ENCODE measurements at regions not wholly inside any gene's neighbourhood (a gene's known extent, or its start where the extent isn't known, plus 50 kb on each side); places are given as distances from the start of the nearest gene placed in this dataset.
"Not testable (repeated sequence)": the region's sequence is repeated elsewhere in the genome, so short reads cannot be mapped to it uniquely, and the experiment has no call there.

DNA sequence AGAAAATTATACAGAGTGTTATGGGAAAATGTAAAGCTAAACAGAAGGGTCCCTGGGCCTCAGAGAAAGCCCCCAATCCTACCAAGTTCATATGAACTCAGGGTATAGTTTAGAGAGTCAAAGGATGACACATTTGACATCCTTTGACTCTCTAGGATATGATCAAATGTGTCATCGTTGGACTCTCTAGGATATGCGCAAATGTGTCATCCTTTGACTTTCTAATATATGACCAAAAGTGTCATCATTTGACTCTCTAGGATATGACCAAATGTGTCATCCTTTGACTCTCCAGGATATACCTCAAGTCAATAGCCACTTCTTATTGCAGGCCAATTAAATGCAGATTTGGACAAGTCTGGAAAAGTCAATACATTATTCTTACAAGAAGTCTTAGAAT lies 204.8 kb upstream of the IGF1 start:
- Histone ChIP-seq H3K9ac (ENCODE audit: low read length) (no peak overlapping the region), H3K27me3 (replicated peaks; ENCODE audit: control insufficient read depth, insufficient read depth, low read length) (no peaks in the 10 kb centered on the region), H3K4me3 (ENCODE audit: low read length) (no peak overlapping the region), H3K4me1 (ENCODE audit: control insufficient read depth, insufficient read depth, low read length) (peaks cover 11% of the 10 kb centered on the region), H3K9me3 (ENCODE audit: control insufficient read depth, low read length) (no peaks in the 10 kb centered on the region), H3K36me3 (ENCODE audit: control insufficient read depth, insufficient read depth, low read length, severe bottlenecking) (no peaks in the 10 kb centered on the region)
- DNase-seq (ENCODE audit: low read depth) = no peak

DNA sequence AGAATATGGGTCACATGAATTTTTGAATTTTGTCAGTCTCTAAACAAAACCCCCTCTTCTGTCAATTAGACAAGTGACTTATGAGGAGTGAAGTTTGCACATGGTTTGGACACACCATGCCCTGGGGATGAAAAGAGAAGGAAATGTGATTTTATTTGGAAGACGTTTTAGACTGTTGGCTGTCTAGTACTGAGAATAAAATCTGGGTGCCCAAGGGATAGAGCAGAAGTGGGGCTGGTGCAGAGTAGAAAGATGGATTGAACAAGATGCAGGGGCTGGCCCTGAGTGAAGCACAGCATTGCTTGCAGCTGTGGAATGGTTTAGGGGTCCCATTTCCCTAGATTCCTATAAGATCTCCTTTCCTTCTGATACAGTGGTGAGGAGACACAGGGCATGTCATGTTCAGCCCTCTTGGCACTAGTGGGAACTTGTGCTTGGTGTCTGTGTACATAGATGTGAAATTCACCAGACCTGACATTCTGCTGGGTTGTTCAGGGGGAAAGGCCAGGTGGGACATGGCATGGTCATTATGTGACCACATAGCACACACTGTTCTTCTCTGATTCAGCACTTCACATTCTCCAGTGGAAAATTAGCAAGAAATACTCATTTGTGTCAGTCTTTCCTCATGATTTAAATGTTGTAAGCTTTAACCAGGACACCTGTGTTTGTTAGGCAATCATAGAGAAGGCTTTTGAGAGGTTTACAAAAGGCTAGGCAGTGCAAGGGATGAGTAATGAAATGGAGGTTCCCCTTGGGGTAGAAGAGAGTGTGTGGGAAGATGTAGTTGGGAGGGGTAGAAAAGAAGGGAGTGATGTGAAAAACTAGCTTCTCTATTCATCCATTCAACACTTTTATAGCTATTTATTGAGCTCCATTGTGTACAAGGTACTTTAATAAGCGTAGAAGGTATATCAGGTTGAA lies 202.3 kb upstream of the IGF1 start:
- Histone ChIP-seq H3K27me3 (replicated peaks; ENCODE audit: control insufficient read depth, insufficient read depth, low read length) (no peaks in the 10 kb centered on the region), H3K36me3 (ENCODE audit: control insufficient read depth, insufficient read depth, low read length, severe bottlenecking) (no peaks in the 10 kb centered on the region), H3K9me3 (ENCODE audit: control insufficient read depth, low read length) (no peaks in the 10 kb centered on the region), H3K4me1 (ENCODE audit: control insufficient read depth, insufficient read depth, low read length) (peaks cover 9% of the 10 kb centered on the region), H3K9ac (ENCODE audit: low read length) (no peak overlapping the region), H3K4me3 (ENCODE audit: low read length) (no peak overlapping the region)
- DNase-seq (ENCODE audit: low read depth) = no peak

DNA sequence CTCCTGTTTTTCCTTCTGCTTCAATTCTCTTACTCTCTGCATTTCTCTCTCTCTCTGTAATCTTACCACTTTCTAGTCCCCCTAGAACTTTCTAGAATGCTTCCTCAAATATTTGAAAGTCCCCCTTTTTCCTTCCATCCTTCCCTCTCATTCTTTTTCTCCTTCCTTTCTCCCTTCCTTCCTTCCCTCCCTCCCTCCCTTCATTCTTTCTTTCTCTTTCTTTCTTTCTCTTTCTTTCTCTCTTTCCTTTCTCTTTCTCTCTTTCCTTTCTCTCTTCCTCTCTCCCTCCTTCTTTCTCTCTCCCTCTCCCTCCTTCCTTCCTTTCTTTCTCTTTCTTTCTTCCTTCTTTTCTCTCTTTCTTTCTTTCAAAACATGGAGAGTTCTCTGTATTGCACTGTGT lies 201.4 kb upstream of the IGF1 start:
- Histone ChIP-seq H3K4me3 (ENCODE audit: low read length) (no peak overlapping the region), H3K36me3 (ENCODE audit: control insufficient read depth, insufficient read depth, low read length, severe bottlenecking) (no peaks in the 10 kb centered on the region), H3K9ac (ENCODE audit: low read length) (no peak overlapping the region), H3K4me1 (ENCODE audit: control insufficient read depth, insufficient read depth, low read length) (peaks cover under 1% of the 10 kb centered on the region), H3K27me3 (replicated peaks; ENCODE audit: control insufficient read depth, insufficient read depth, low read length) (no peaks in the 10 kb centered on the region), H3K9me3 (ENCODE audit: control insufficient read depth, low read length) (no peaks in the 10 kb centered on the region)
- DNase-seq (ENCODE audit: low read depth) = no peak

DNA sequence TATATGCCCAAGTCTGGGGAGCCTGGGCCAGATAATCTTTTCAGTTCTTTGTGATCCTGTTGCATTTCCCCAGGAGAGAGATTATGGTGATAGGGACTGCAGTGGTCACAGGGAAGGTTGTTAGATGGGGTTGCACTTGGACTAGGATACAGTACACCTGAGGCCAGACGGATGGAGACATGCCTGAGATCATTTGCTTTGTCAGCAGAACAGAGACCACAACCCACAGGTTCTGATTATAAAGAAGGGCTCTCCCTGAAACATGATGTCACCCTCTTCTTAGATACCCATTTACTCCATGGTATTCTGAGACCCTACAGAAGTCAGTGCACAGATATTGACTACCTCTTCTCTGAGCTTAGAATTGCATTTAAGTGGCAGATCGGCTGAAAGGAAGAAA lies 200.9 kb upstream of the IGF1 start:
- no peaks in the 10 kb centered on the region for H3K9me3 ChIP-seq (ENCODE audit: control insufficient read depth, low read length)
- no peak overlapping the region for H3K4me3 ChIP-seq (ENCODE audit: low read length)
- DNase-seq (ENCODE audit: low read depth) = no peak
- no peaks in the 10 kb centered on the region for H3K4me1 ChIP-seq (ENCODE audit: control insufficient read depth, insufficient read depth, low read length)
- no peaks in the 10 kb centered on the region for H3K27me3 ChIP-seq (replicated peaks; ENCODE audit: control insufficient read depth, insufficient read depth, low read length)
- no peaks in the 10 kb centered on the region for H3K36me3 ChIP-seq (ENCODE audit: control insufficient read depth, insufficient read depth, low read length, severe bottlenecking)
- no peak overlapping the region for H3K9ac ChIP-seq (ENCODE audit: low read length)

DNA sequence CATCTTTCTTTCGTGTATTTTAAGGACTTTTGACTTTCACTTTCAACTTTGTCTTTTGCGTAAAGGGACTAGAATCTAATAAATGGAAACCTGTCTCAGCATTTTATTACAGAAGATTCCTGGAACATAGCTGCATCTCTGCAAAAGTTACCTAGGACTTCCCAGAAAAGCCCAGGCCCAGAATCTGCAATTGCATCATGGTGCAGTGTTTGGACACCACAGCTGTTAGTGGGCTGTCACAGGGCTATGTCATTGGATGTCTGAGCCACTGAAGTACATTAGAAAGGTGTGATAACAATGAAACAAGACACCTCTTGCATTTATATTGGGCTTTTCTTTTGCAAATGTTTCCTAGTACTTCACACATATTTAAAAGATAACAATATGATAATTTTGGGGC lies 199.9 kb upstream of the IGF1 start:
- Histone ChIP-seq H3K27me3 (replicated peaks; ENCODE audit: control insufficient read depth, insufficient read depth, low read length) (no peaks in the 10 kb centered on the region), H3K36me3 (ENCODE audit: control insufficient read depth, insufficient read depth, low read length, severe bottlenecking) (no peaks in the 10 kb centered on the region), H3K4me3 (ENCODE audit: low read length) (peak overlapping the region; percentile 26), H3K4me1 (ENCODE audit: control insufficient read depth, insufficient read depth, low read length) (no peaks in the 10 kb centered on the region), H3K9me3 (ENCODE audit: control insufficient read depth, low read length) (no peaks in the 10 kb centered on the region), H3K9ac (ENCODE audit: low read length) (no peak overlapping the region)
- DNase-seq (ENCODE audit: low read depth) = no peak

DNA sequence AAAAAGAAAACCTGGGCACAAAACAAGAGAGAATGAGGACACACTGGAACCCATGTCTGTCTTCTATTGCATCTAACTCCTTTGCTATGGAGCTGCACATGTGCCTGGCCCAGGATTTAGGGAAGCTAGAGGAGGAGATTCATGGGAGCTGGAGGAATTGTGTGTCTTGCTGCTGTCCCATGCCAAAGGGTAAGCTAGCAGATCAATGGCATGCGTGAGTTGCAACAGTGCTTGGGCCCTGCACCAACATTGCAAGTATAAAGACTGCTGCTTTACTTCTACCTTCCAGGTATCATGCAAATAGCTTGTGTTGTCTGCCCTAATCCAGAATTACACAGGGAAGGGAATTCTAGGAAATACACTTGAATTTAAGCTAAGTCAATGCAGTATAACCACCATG lies 196.4 kb upstream of the IGF1 start:
- Histone ChIP-seq H3K36me3 (ENCODE audit: control insufficient read depth, insufficient read depth, low read length, severe bottlenecking) (no peaks in the 10 kb centered on the region), H3K4me1 (ENCODE audit: control insufficient read depth, insufficient read depth, low read length) (no peaks in the 10 kb centered on the region), H3K9me3 (ENCODE audit: control insufficient read depth, low read length) (peaks cover 20% of the 10 kb centered on the region), H3K27me3 (replicated peaks; ENCODE audit: control insufficient read depth, insufficient read depth, low read length) (no peaks in the 10 kb centered on the region), H3K4me3 (ENCODE audit: low read length) (no peak overlapping the region), H3K9ac (ENCODE audit: low read length) (no peak overlapping the region)
- DNase-seq (ENCODE audit: low read depth) = no peak

DNA sequence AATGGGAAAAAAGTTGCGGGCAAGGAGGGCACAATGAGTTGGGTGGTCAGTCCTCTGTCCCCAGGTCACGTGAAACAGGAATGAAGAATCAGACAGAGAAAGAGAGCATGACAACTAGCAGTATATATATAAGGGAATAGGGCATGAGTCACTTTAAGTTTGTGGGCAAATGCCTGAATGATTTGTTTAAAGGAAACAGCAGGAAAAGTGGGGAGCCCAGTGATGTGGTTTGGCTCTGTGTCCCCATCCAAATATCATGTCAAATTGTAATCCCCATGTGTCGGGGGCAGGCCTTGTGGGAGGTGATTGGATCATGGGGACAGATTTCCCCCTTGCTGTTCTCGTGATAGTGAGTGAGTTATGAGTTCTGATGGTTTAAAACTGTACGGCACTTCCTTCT lies 195.3 kb upstream of the IGF1 start:
- H3K9me3 ChIP-seq (ENCODE audit: control insufficient read depth, low read length) = peaks cover 20% of the 10 kb centered on the region
- no peak overlapping the region for H3K4me3 ChIP-seq (ENCODE audit: low read length)
- no peaks in the 10 kb centered on the region for H3K4me1 ChIP-seq (ENCODE audit: control insufficient read depth, insufficient read depth, low read length)
- H3K27me3 ChIP-seq (replicated peaks; ENCODE audit: control insufficient read depth, insufficient read depth, low read length) = no peaks in the 10 kb centered on the region
- no peak overlapping the region for H3K9ac ChIP-seq (ENCODE audit: low read length)
- H3K36me3 ChIP-seq (ENCODE audit: control insufficient read depth, insufficient read depth, low read length, severe bottlenecking) = no peaks in the 10 kb centered on the region
- peak; percentile 27 for DNase-seq (ENCODE audit: low read depth)

DNA sequence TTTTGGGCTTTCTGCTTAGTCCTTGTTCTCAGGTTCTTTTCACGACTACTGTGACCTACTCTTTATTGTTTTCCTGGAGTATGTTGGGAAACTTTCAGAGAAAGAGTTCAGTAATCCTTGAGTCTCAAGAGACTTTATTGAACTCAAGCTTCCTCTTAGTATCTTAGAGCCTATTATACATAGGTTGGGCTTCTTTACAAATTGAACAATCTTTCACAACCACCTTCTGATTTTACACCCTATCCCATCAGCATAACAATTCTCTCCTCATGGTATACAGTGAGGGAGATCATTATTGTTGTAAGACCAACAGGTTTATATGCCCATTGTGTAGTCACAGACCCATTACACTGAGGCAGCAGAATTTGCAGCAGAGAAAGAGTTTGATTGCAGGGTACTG lies 193.2 kb upstream of the IGF1 start:
- no peak for DNase-seq (ENCODE audit: low read depth)
- H3K9ac ChIP-seq (ENCODE audit: low read length) = no peak overlapping the region
- H3K4me3 ChIP-seq (ENCODE audit: low read length) = peak overlapping the region; percentile 9
- no peaks in the 10 kb centered on the region for H3K4me1 ChIP-seq (ENCODE audit: control insufficient read depth, insufficient read depth, low read length)
- H3K36me3 ChIP-seq (ENCODE audit: control insufficient read depth, insufficient read depth, low read length, severe bottlenecking) = no peaks in the 10 kb centered on the region
- peaks cover 20% of the 10 kb centered on the region for H3K9me3 ChIP-seq (ENCODE audit: control insufficient read depth, low read length)
- no peaks in the 10 kb centered on the region for H3K27me3 ChIP-seq (replicated peaks; ENCODE audit: control insufficient read depth, insufficient read depth, low read length)

DNA sequence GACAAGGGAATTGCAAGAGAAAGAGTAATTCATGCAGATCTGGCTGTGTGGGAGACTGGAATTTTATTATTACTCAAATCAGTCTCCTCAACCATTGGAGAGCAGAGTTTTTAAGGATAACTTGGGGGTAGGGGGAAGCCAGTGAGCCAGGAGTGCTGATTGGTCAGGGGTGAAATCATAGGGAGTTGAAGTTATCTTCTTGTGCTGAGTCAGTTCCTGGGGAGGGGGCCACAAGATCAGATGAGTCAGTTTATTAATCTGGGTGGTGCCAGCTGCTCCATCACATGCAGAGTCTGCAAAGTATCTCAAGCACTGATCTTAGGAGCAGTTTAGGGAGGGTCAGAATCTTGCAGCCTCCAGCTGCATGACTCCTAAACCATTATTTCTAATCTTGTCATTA lies 191.8 kb upstream of the IGF1 start:
- not testable (repeated sequence) for H3K4me1 ChIP-seq (ENCODE audit: control insufficient read depth, insufficient read depth, low read length); H3K36me3 ChIP-seq (ENCODE audit: control insufficient read depth, insufficient read depth, low read length, severe bottlenecking); H3K9ac ChIP-seq (ENCODE audit: low read length); DNase-seq (ENCODE audit: low read depth); H3K4me3 ChIP-seq (ENCODE audit: low read length); H3K27me3 ChIP-seq (replicated peaks; ENCODE audit: control insufficient read depth, insufficient read depth, low read length)
- peaks cover 20% of the 10 kb centered on the region for H3K9me3 ChIP-seq (ENCODE audit: control insufficient read depth, low read length)

DNA sequence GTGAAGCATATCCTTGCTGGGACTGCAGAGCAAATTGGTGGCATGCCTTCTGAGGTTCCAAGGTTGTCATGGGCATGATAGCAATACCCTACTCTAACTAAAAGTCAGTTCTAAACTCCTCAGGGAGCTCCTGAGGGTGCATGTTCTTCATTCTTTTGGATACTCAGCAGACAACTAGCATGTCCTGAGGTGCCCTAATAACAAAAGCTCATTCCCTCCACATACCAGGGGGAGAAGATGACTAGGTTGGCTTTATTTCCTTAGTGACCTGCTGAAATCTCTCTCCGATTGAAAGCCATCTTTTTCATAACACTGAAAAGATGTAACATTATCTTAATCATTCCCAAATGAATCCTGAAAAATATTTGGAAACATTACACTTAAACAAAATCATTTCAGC lies 188.7 kb upstream of the IGF1 start:
- Histone ChIP-seq H3K9me3 (ENCODE audit: control insufficient read depth, low read length) (peaks cover 14% of the 10 kb centered on the region), H3K4me1 (ENCODE audit: control insufficient read depth, insufficient read depth, low read length) (no peaks in the 10 kb centered on the region), H3K4me3 (ENCODE audit: low read length) (no peak overlapping the region), H3K27me3 (replicated peaks; ENCODE audit: control insufficient read depth, insufficient read depth, low read length) (no peaks in the 10 kb centered on the region), H3K36me3 (ENCODE audit: control insufficient read depth, insufficient read depth, low read length, severe bottlenecking) (no peaks in the 10 kb centered on the region), H3K9ac (ENCODE audit: low read length) (no peak overlapping the region)
- DNase-seq (ENCODE audit: low read depth) = no peak

DNA sequence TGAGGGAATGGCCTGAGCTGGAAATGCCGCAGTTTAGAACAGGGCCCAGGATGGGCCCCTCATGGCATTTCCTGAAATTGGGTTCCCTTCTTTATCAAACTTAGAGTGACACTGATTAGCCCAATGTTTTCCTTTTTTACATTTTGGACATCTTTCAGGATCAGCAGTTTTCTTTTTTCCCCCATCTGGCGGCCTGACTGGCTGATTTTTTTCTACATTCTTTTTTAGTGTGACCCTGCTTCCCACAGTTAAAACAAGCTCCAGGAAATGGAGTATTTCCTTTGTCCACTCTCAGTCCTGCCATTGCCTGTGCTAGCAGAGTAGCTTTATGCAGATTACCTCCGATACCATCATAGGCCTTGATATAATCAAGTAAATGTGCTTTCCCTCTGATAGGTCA lies 185.8 kb upstream of the IGF1 start:
- H3K4me3 ChIP-seq (ENCODE audit: low read length); DNase-seq (ENCODE audit: low read depth); H3K36me3 ChIP-seq (ENCODE audit: control insufficient read depth, insufficient read depth, low read length, severe bottlenecking); H3K4me1 ChIP-seq (ENCODE audit: control insufficient read depth, insufficient read depth, low read length); H3K9ac ChIP-seq (ENCODE audit: low read length); H3K9me3 ChIP-seq (ENCODE audit: control insufficient read depth, low read length); H3K27me3 ChIP-seq (replicated peaks; ENCODE audit: control insufficient read depth, insufficient read depth, low read length): not testable (repeated sequence)
